Tibial nerve (tissue), 4 donors: ENCODE measurements at regions not wholly inside any gene's neighbourhood (a gene's known extent, or its start where the extent isn't known, plus 50 kb on each side); places are given as distances from the start of the nearest gene placed in this dataset.

Source experiments
- DNase-seq, 2 donors: peaks; one replicate each; pipeline ENCODE4 v3.0.0-alpha.2; 2019; ENCODE audit warnings: low spot score in 2 of 2
- H3K27ac ChIP-seq, 4 donors: fragments of 200-600 bp; sonication (generic) in 3 of 4; one replicate each; pipeline ENCODE4 v1.5.1; 2017 to 2019; ENCODE audit warnings: mild to moderate bottlenecking in 1 of 4
- H3K27me3 ChIP-seq, 2 donors: fragments of 200-600 bp; sonication (generic) in 1 of 2; one replicate each; pipeline versions ENCODE4 v1.5.1 to v1.6.0; 2017 to 2019
- H3K36me3 ChIP-seq, 3 donors: fragments of 200-600 bp; sonication (generic); one replicate each; pipeline ENCODE4 v1.5.1; 2018 to 2019
- H3K4me1 ChIP-seq, 4 donors: fragments of 200-600 bp; sonication (generic) in 3 of 4; one replicate each; pipeline ENCODE4 v1.5.1; 2017 to 2019
- H3K4me3 ChIP-seq, 4 donors: fragments of 200-600 bp; sonication (generic) in 3 of 4; one replicate each; pipeline ENCODE4 v1.5.1; 2017 to 2019; ENCODE audit warnings: mild to moderate bottlenecking in 1 of 4, moderate library complexity in 1 of 4
- H3K9me3 ChIP-seq, 4 donors: fragments of 200-600 bp; sonication (generic) in 3 of 4; one replicate each; pipeline ENCODE4 v1.5.1; 2017 to 2019
- EP300 ChIP-seq, 2 donors: sonication (generic); formaldehyde crosslinking; IDR thresholded peaks; one replicate each; pipeline ENCODE4 v1.6.1; 2017; ENCODE audit warnings: antibody characterized with exemption in 2 of 2, mild to moderate bottlenecking in 1 of 2
- POLR2A ChIP-seq, 2 donors: fragments of 450-650 bp; IDR thresholded peaks; one replicate each; pipeline ENCODE4 v1.6.1; 2017; ENCODE audit warnings: antibody characterized with exemption in 2 of 2, mild to moderate bottlenecking in 2 of 2, moderate library complexity in 2 of 2
- WGBS, 2 donors: methylation state at CpG; one replicate each; pipeline ENCODE4 v1.1.5; 2018; 5-methylcytosine and 5-hydroxymethylcytosine counted together
- TF ChIP-seq, protein P1 (sequence below), 5 experiments: fragments of 200-600 bp in 3 of 5; fragments of 450-650 bp in 2 of 5; sonication (generic) in 3 of 5; IDR thresholded peaks; one replicate each; pipeline ENCODE4 v1.5.1; 2016 to 2019; ENCODE audit warnings: antibody characterized with exemption in 5 of 5, mild to moderate bottlenecking in 3 of 5, moderate library complexity in 2 of 5

GRCh38 chr4:56286763-56287162 is 100.5 kb downstream of the AASDH start:
- H3K4me3 ChIP-seq: no peak overlapping the region
- H3K36me3 ChIP-seq: no peaks in the 10 kb centered on the region
- no peaks in the 10 kb centered on the region for H3K27me3 ChIP-seq
- H3K9me3 ChIP-seq: no peaks in the 10 kb centered on the region
- TF ChIP-seq, protein P1, sequence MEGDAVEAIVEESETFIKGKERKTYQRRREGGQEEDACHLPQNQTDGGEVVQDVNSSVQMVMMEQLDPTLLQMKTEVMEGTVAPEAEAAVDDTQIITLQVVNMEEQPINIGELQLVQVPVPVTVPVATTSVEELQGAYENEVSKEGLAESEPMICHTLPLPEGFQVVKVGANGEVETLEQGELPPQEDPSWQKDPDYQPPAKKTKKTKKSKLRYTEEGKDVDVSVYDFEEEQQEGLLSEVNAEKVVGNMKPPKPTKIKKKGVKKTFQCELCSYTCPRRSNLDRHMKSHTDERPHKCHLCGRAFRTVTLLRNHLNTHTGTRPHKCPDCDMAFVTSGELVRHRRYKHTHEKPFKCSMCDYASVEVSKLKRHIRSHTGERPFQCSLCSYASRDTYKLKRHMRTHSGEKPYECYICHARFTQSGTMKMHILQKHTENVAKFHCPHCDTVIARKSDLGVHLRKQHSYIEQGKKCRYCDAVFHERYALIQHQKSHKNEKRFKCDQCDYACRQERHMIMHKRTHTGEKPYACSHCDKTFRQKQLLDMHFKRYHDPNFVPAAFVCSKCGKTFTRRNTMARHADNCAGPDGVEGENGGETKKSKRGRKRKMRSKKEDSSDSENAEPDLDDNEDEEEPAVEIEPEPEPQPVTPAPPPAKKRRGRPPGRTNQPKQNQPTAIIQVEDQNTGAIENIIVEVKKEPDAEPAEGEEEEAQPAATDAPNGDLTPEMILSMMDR (IDR thresholded peaks at IDR 0.05): no peak
- no peak for TF ChIP-seq EP300 (IDR thresholded peaks at IDR 0.05)
- TF ChIP-seq POLR2A (IDR thresholded peaks at IDR 0.05): no peak
- DNase-seq: no peak
- 80 to 92% methylated on average over 5 of the region's 5 CpGs for WGBS, 2 donors
- H3K4me1 ChIP-seq: no peaks in the 10 kb centered on the region
- H3K27ac ChIP-seq: no peak overlapping the region

DNA sequence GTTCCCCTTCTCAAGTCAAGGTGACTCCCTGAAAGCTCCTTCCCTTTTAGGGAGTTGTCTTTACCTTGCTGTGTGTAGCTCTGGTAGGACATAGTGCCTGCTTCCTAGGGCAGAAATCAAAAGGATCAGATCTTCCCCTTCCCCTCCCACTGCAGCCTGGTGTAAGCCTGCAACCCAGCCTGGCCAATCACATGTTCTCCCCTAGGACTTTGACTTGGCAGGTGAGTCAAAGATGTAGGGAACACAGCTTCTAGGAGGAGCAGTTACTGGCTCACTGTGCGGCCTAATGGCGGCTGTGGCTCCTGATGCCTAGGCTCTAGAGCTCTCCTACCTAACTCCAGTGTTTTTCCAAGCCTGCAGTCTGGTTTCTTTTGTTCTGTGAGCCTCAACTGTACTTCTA is 103.9 kb downstream of the AASDH start:
- no peak for DNase-seq
- WGBS, 2 donors: 88 to 97% methylated on average over 2 of the region's 2 CpGs
- Histone ChIP-seq H3K4me3 (no peak overlapping the region), H3K27me3 (no peaks in the 10 kb centered on the region), H3K4me1 (no peaks in the 10 kb centered on the region), H3K9me3 (no peaks in the 10 kb centered on the region), H3K36me3 (no peaks in the 10 kb centered on the region), H3K27ac (no peak overlapping the region)
- TF ChIP-seq, protein P1 (IDR thresholded peaks at IDR 0.05): no peak
- TF ChIP-seq EP300 (IDR thresholded peaks at IDR 0.05) (no peak), POLR2A (IDR thresholded peaks at IDR 0.05) (no peak)

GRCh38 chr4:56282004-56282403 is 105.3 kb downstream of the AASDH start:
- Histone ChIP-seq H3K27ac (no peak overlapping the region), H3K27me3 (no peaks in the 10 kb centered on the region), H3K36me3 (no peaks in the 10 kb centered on the region), H3K4me3 (no peak overlapping the region), H3K9me3 (no peaks in the 10 kb centered on the region), H3K4me1 (no peaks in the 10 kb centered on the region)
- no peak for TF ChIP-seq POLR2A (IDR thresholded peaks at IDR 0.05)
- TF ChIP-seq, protein P1 (IDR thresholded peaks at IDR 0.05): no peak
- no peak for TF ChIP-seq EP300 (IDR thresholded peaks at IDR 0.05)
- 68 to 79% methylated on average over 2 of the region's 2 CpGs for WGBS, 2 donors
- no peak for DNase-seq

GRCh38 chr4:56276547-56276946 is 110.7 kb downstream of the AASDH start:
- Histone ChIP-seq H3K4me1 (no peaks in the 10 kb centered on the region), H3K36me3 (no peaks in the 10 kb centered on the region), H3K4me3 (no peak overlapping the region), H3K27ac (no peak overlapping the region), H3K27me3 (no peaks in the 10 kb centered on the region), H3K9me3 (no peaks in the 10 kb centered on the region)
- DNase-seq: no peak
- TF ChIP-seq EP300 (IDR thresholded peaks at IDR 0.05): no peak
- TF ChIP-seq POLR2A (IDR thresholded peaks at IDR 0.05): no peak
- TF ChIP-seq, protein P1 (IDR thresholded peaks at IDR 0.05): no peak

- Histone ChIP-seq H3K9me3 (no peaks in the 10 kb centered on the region), H3K36me3 (no peaks in the 10 kb centered on the region), H3K27me3 (no peaks in the 10 kb centered on the region), H3K4me3 (no peak overlapping the region), H3K4me1 (no peaks in the 10 kb centered on the region), H3K27ac (no peak overlapping the region)
- DNase-seq: no peak
- TF ChIP-seq EP300 (IDR thresholded peaks at IDR 0.05): no peak
- TF ChIP-seq, protein P1 (IDR thresholded peaks at IDR 0.05): no peak
- no peak for TF ChIP-seq POLR2A (IDR thresholded peaks at IDR 0.05)
- 83 to 90% methylated on average over 2 of the region's 2 CpGs for WGBS, 2 donors
These were observed 113.9 kb downstream of the AASDH start for GRCh38 chr4:56273391-56273790.
